Smooth muscle cell (in vitro differentiated cells): ENCODE measurements at regions not wholly inside any gene's neighbourhood (a gene's known extent, or its start where the extent isn't known, plus 50 kb on each side); places are given as distances from the start of the nearest gene placed in this dataset.
A peak's percentile ranks its signal among the peaks of the same experiment; 100 is the strongest.

ENCODE experiments used
- DNase-seq: peaks from one replicate; lab custom pipeline; 2025; ENCODE audit not compliant: unreplicated experiment; lab: John Stamatoyannopoulos, UW
- H2AFZ ChIP-seq: fragments of 200-600 bp; sonication (generic); 2 replicates; pipeline ENCODE4 v1.6.0; 2016; ENCODE audit warnings: antibody characterized with exemption, low read depth, mild to moderate bottlenecking
- H3F3A ChIP-seq: fragments of 200-600 bp; sonication (generic); 2 replicates; pipeline ENCODE4 v1.6.0; 2017; ENCODE audit warnings: antibody characterized with exemption, low read depth
- H3K27ac ChIP-seq: fragments of 200-600 bp; sonication (generic); 2 replicates; pipeline ENCODE4 v1.5.1; 2016; ENCODE audit warnings: low read depth, mild to moderate bottlenecking
- H3K27me3 ChIP-seq: fragments of 200-600 bp; sonication (generic); 2 replicates; pipeline ENCODE4 v1.6.1; 2016; ENCODE audit warnings: low read depth, mild to moderate bottlenecking
- H3K36me3 ChIP-seq: fragments of 200-600 bp; sonication (generic); 2 replicates; pipeline ENCODE4 v1.5.1; 2016; ENCODE audit warnings: low read depth
- H3K4me1 ChIP-seq: fragments of 200-600 bp; sonication (generic); 2 replicates; pipeline ENCODE4 v1.5.1; 2016; ENCODE audit warnings: low read depth
- H3K4me2 ChIP-seq: fragments of 200-600 bp; sonication (generic); 2 replicates; pipeline ENCODE4 v1.6.0; 2016; ENCODE audit warnings: mild to moderate bottlenecking
- H3K4me3 ChIP-seq: fragments of 200-600 bp; sonication (generic); 2 replicates; pipeline ENCODE4 v1.5.1; 2016; ENCODE audit warnings: mild to moderate bottlenecking
- H3K79me2 ChIP-seq: fragments of 200-600 bp; sonication (generic); 2 replicates; pipeline ENCODE4 v1.6.0; 2016; ENCODE audit warnings: low read depth, mild to moderate bottlenecking
- H3K9ac ChIP-seq: fragments of 200-600 bp; sonication (generic); 2 replicates; pipeline ENCODE4 v1.6.0; 2016; ENCODE audit warnings: low read depth
- H3K9me3 ChIP-seq: fragments of 200-600 bp; sonication (generic); replicated peaks from 2 replicates; pipeline ENCODE4 v1.5.1; 2016; ENCODE audit warnings: low read depth
- H4K20me1 ChIP-seq: fragments of 200-600 bp; sonication (generic); 2 replicates; pipeline ENCODE4 v1.6.0; 2016; ENCODE audit warnings: low read depth
- CTCF ChIP-seq: fragments of 200-600 bp; sonication (generic); IDR thresholded peaks from 2 replicates; pipeline ENCODE4 v1.5.1; 2017; ENCODE audit warnings: borderline replicate concordance, mild to moderate bottlenecking, antibody characterized with exemption; ENCODE audit not compliant: insufficient read depth, poor library complexity, severe bottlenecking
- WGBS: methylation state at CpG from one replicate; pipeline ENCODE4 v1.1.7; 2016; ENCODE audit warnings: low lambda C conversion rate; 5-methylcytosine and 5-hydroxymethylcytosine counted together

- H3K4me1 ChIP-seq: peaks cover 20% of the 10 kb centered on the region
- H3K27me3 ChIP-seq: no peaks in the 10 kb centered on the region
- H3K9me3 ChIP-seq: no peaks in the 10 kb centered on the region
- DNase-seq: no peak
- H2AFZ ChIP-seq: no peak overlapping the region
- 93% methylated on average over 2 of the region's 2 CpGs for WGBS
- H3K27ac ChIP-seq: no peak overlapping the region
- H3K79me2 ChIP-seq: no peaks in the 10 kb centered on the region
- H3F3A ChIP-seq: peaks cover 15% of the 10 kb centered on the region
- no peak overlapping the region for H3K9ac ChIP-seq
- H3K4me2 ChIP-seq: no peak overlapping the region
- no peaks in the 10 kb centered on the region for H4K20me1 ChIP-seq
- no peak overlapping the region for H3K4me3 ChIP-seq
- H3K36me3 ChIP-seq: no peaks in the 10 kb centered on the region
- no peak for TF ChIP-seq CTCF
These were observed 186.1 kb downstream of the KATNAL1 start for GRCh38 chr13:30121244-30121643.

GRCh38 chr13:30120133-30120822 lies 187.1 kb downstream of the KATNAL1 start:
- Histone ChIP-seq H3K79me2 (no peaks in the 10 kb centered on the region), H3K27ac (peak overlapping the region; percentile 85), H3K9ac (no peak overlapping the region), H3K4me1 (peaks cover 18% of the 10 kb centered on the region), H3K36me3 (no peaks in the 10 kb centered on the region), H3K27me3 (no peaks in the 10 kb centered on the region), H4K20me1 (no peaks in the 10 kb centered on the region), H3K9me3 (no peaks in the 10 kb centered on the region), H3K4me3 (no peak overlapping the region), H3K4me2 (peak overlapping the region; percentile 68), H2AFZ (no peak overlapping the region), H3F3A (peaks cover 12% of the 10 kb centered on the region)
- TF ChIP-seq CTCF: no peak
- DNase-seq: no peak
- WGBS: 96% methylated on average over 1 of the region's 1 CpG

GRCh38 chr13:30119476-30119875 lies 187.9 kb downstream of the KATNAL1 start:
- TF ChIP-seq CTCF: no peak
- Histone ChIP-seq H4K20me1 (no peaks in the 10 kb centered on the region), H3F3A (peaks cover 14% of the 10 kb centered on the region), H3K27ac (peak overlapping the region; percentile 85), H3K79me2 (no peaks in the 10 kb centered on the region), H2AFZ (no peak overlapping the region), H3K4me2 (peak overlapping the region; percentile 68), H3K9ac (peak overlapping the region; percentile 53), H3K4me1 (peaks cover 21% of the 10 kb centered on the region), H3K27me3 (no peaks in the 10 kb centered on the region), H3K9me3 (no peaks in the 10 kb centered on the region), H3K36me3 (no peaks in the 10 kb centered on the region), H3K4me3 (no peak overlapping the region)
- no peak for DNase-seq
- under 1% methylated on average over 6 of the region's 6 CpGs for WGBS

- WGBS: 91% methylated on average over 6 of the region's 6 CpGs
- Histone ChIP-seq H3K79me2 (no peaks in the 10 kb centered on the region), H3K9me3 (no peaks in the 10 kb centered on the region), H4K20me1 (no peaks in the 10 kb centered on the region), H3K27ac (no peak overlapping the region), H3K9ac (no peak overlapping the region), H3F3A (peaks cover 28% of the 10 kb centered on the region), H3K4me3 (no peak overlapping the region), H3K4me1 (peaks cover 39% of the 10 kb centered on the region), H3K4me2 (no peak overlapping the region), H2AFZ (no peak overlapping the region), H3K27me3 (no peaks in the 10 kb centered on the region), H3K36me3 (no peaks in the 10 kb centered on the region)
- DNase-seq: no peak
- no peak for TF ChIP-seq CTCF
These were observed 191.0 kb downstream of the KATNAL1 start for GRCh38 chr13:30116379-30116778.
